Endothelial cell of umbilical vein (primary cell): ENCODE measurements at regions not wholly inside any gene's neighbourhood (a gene's known extent, or its start where the extent isn't known, plus 50 kb on each side); places are given as distances from the start of the nearest gene placed in this dataset.
"Not testable (repeated sequence)": the region's sequence is repeated elsewhere in the genome, so short reads cannot be mapped to it uniquely, and the experiment has no call there.

Source experiments
- BruUV-seq: library from RNA; stranded (reverse); fragments of 400-500 nt; replicated peaks from 2 replicates; lab custom pipeline; 2021; lab: Mats Ljungman, UMichigan
- CTCF ChIA-PET: fragments of 300-600, 350-600 bp; sonication (Branson Sonifier 250); formaldehyde crosslinking; loops from one replicate; lab custom pipeline; 2021; ENCODE audit warnings: antibody characterized with exemption, inconsistent platforms; lab: Charles Lee
- POLR2A ChIA-PET: fragments of 300-600, 350-600 bp; sonication (Branson Sonifier 250); formaldehyde crosslinking; loops from one replicate; lab custom pipeline; 2021; ENCODE audit warnings: antibody characterized with exemption, inconsistent platforms; lab: Charles Lee
- DNase-seq: peaks from one replicate; pipeline ENCODE4 v3.0.0-alpha.2; 2011; ENCODE audit warnings: low read depth, low spot score
- FAIRE-seq: peaks from 2 replicates; lab custom pipeline; 2011; peaks lifted over from hg19 to GRCh38; lab: Jason Lieb, UNC
- H2AFZ ChIP-seq: 2 replicates; pipeline ENCODE4 v1.6.0; 2012; ENCODE audit warnings: low read depth, low read length, control low read depth, inconsistent platforms
- H3K27ac ChIP-seq: 2 replicates; pipeline ENCODE4 v1.5.1; 2011; ENCODE audit warnings: low read depth, mild to moderate bottlenecking, control low read depth, low read length, moderate library complexity; ENCODE audit not compliant: insufficient read depth
- H3K27me3 ChIP-seq, 2 experiments: 2 replicates each; pipeline versions ENCODE4 v1.6.0 to v1.6.1; 2011; ENCODE audit warnings: low read length in 2 of 2, mixed read lengths in 1 of 2; ENCODE audit not compliant: control insufficient read depth in 2 of 2, insufficient read depth in 2 of 2
- H3K36me3 ChIP-seq, 2 experiments: 2 replicates in 1 of 2; 3 replicates in 1 of 2; pipeline ENCODE4 v1.5.1; 2011; ENCODE audit warnings: low read length in 2 of 2, mild to moderate bottlenecking in 1 of 2, moderate library complexity in 1 of 2; ENCODE audit not compliant: control insufficient read depth in 2 of 2, insufficient read depth in 2 of 2; ENCODE audit errors: extremely low read depth in 1 of 2
- H3K4me1 ChIP-seq: 3 replicates; pipeline ENCODE4 v1.5.1; 2011; ENCODE audit warnings: mild to moderate bottlenecking, low read length; ENCODE audit not compliant: control insufficient read depth, insufficient read depth; ENCODE audit errors: extremely low read depth
- H3K4me2 ChIP-seq: 2 replicates; pipeline ENCODE4 v1.6.1; 2011; ENCODE audit warnings: low read length, control low read depth, mixed read lengths; ENCODE audit not compliant: insufficient read depth
- H3K4me3 ChIP-seq, 3 experiments: fragments of 200-600 bp in 1 of 3; sonication (generic), shearing (Covaris generic) in 1 of 3; replicated peaks in 1 of 3; 2 replicates each; pipeline ENCODE4 v1.5.1; 2011 to 2016; ENCODE audit warnings: control low read depth in 3 of 3, low read length in 3 of 3, mild to moderate bottlenecking in 2 of 3, inconsistent platforms in 1 of 3, low read depth in 1 of 3, moderate library complexity in 1 of 3; ENCODE audit not compliant: insufficient read depth in 1 of 3
- H3K79me2 ChIP-seq: 2 replicates; pipeline ENCODE4 v1.6.0; 2012; ENCODE audit warnings: low read length, inconsistent platforms; ENCODE audit not compliant: control insufficient read depth, insufficient read depth
- H3K9ac ChIP-seq: replicated peaks from 2 replicates; pipeline ENCODE3; 2011; ENCODE audit warnings: low read length, control low read depth; ENCODE audit not compliant: insufficient read depth; ENCODE audit errors: extremely low read depth
- H3K9me1 ChIP-seq: replicated peaks from 3 replicates; pipeline ENCODE4 v1.6.0; 2011; ENCODE audit warnings: mild to moderate bottlenecking, low read length; ENCODE audit not compliant: control insufficient read depth, insufficient read depth; ENCODE audit errors: extremely low read depth
- H3K9me3 ChIP-seq: replicated peaks from 2 replicates; pipeline ENCODE4 v1.5.1; 2012; ENCODE audit warnings: low read length, inconsistent platforms; ENCODE audit not compliant: control insufficient read depth, insufficient read depth
- H4K20me1 ChIP-seq: replicated peaks from 2 replicates; pipeline ENCODE3; 2011; ENCODE audit warnings: mild to moderate bottlenecking, low read length; ENCODE audit not compliant: control insufficient read depth, insufficient read depth; ENCODE audit errors: extremely low read depth
- EZH2 ChIP-seq: IDR thresholded peaks from 2 replicates; pipeline ENCODE4 v1.6.1; 2012; ENCODE audit warnings: borderline replicate concordance, low read depth, mild to moderate bottlenecking, moderate library complexity, low read length, inconsistent platforms; ENCODE audit not compliant: severe bottlenecking
- FOS ChIP-seq: IDR thresholded peaks from 2 replicates; pipeline ENCODE4 v1.6.1; 2011; ENCODE audit warnings: mild to moderate bottlenecking, low read length, moderate library complexity, borderline replicate concordance; ENCODE audit not compliant: insufficient read depth
- GATA2 ChIP-seq: IDR thresholded peaks from 2 replicates; pipeline ENCODE4 v1.7.0; 2011; ENCODE audit warnings: low read depth, mild to moderate bottlenecking, moderate library complexity, mixed read lengths, low read length; ENCODE audit not compliant: insufficient read length, insufficient read depth
- JUN ChIP-seq: IDR thresholded peaks from 2 replicates; pipeline ENCODE4 v1.6.1; 2011; ENCODE audit warnings: borderline replicate concordance, low read depth; ENCODE audit not compliant: insufficient read length, insufficient read depth
- MYC ChIP-seq: IDR thresholded peaks from one replicate; pipeline ENCODE4 v1.6.1; 2011; ENCODE audit warnings: mild to moderate bottlenecking, low read depth, low read length
- POLR2A ChIP-seq: IDR thresholded peaks from 2 replicates; pipeline ENCODE4 v1.6.1; 2012; ENCODE audit warnings: low read depth, mild to moderate bottlenecking, control low read depth, low read length
- POLR2AphosphoS5 ChIP-seq: IDR thresholded peaks from 2 replicates; pipeline ENCODE4 v1.6.1; 2012; ENCODE audit warnings: low read depth, mild to moderate bottlenecking, control low read depth, low read length, moderate library complexity; ENCODE audit not compliant: insufficient read depth
- dilution Hi-C: fragments of 300-500 bp; cut with MboI; formaldehyde crosslinking; loops from one replicate; pipeline ENCODE4 v1.15.0; 2019; ENCODE audit warnings: low sequenced_read_pairs; ENCODE audit not compliant: extremely low pct_ligation_motif_present
- intact Hi-C: fragments of 100-400 bp; cut with micrococcal nuclease; formaldehyde crosslinking; loops from one replicate; pipeline ENCODE4 v1.10.0; 2022
- TF ChIP-seq, protein P1 (sequence below), 2 donors: IDR thresholded peaks; 1 replicate in 1 of 2; 2 replicates in 1 of 2; pipeline ENCODE4 v1.5.1; 2011; ENCODE audit warnings: low read length in 2 of 2, mild to moderate bottlenecking in 2 of 2, moderate library complexity in 2 of 2, control low read depth in 1 of 2, inconsistent platforms in 1 of 2, low read depth in 1 of 2; ENCODE audit not compliant: insufficient read depth in 1 of 2; ENCODE audit errors: extremely low read depth in 1 of 2
- TF ChIP-seq, protein P2 (sequence below): IDR thresholded peaks from 2 replicates; pipeline ENCODE4 v1.6.1; 2011; ENCODE audit not compliant: insufficient read depth, insufficient read length

DNA sequence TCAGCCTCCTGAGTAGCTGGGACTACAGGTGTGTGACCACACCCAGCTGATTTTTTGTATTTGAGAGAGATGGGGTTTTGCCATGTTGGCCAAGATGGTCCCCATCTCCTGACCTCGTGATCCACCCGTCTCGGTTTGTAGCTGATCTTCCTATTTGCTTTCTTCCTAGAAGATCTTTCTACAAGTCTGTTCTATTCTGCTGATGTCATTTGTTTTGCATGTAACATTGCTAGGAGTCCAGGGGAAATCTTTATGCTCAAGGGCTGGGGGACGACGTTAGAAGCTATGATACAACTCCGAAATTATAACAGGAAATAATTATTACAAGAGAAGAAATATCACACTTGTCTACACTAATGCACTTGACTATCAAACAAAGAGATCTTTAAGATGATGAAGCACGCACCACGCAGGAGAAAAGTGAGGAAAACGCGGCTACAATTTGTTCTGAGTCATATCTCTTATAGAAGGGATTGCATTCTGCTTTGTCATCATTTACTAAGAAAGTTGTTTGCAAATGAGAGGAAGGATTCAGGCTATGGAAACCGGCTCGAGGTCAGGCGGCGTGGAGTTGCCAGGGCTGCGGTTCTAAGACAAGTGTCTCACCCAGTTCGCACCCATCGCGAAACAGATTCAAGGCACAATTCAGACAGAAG lies 103.0 kb upstream of the CARD11 start:
- dilution Hi-C loops: no loop called here
- H3K9me1 ChIP-seq: no peaks in the 10 kb centered on the region
- ChIA-PET CTCF (no interaction called here), POLR2A (no interaction called here)
- no peaks in the 10 kb centered on the region for H3K4me1 ChIP-seq
- H3K79me2 ChIP-seq: no peaks in the 10 kb centered on the region
- H3K9me3 ChIP-seq: no peaks in the 10 kb centered on the region
- no peaks in the 10 kb centered on the region for H3K36me3 ChIP-seq
- H3K9ac ChIP-seq: no peak overlapping the region
- FAIRE-seq: no peak
- H3K4me2 ChIP-seq: no peak overlapping the region
- peaks cover 0 to 2% of the 10 kb centered on the region in 2 experiments for H3K27me3 ChIP-seq
- no TSS peak for BruUV-seq
- no peak overlapping the region for H3K27ac ChIP-seq
- H3K4me3 ChIP-seq: no peak overlapping the region
- no peak for DNase-seq
- H2AFZ ChIP-seq: no peak overlapping the region
- H4K20me1 ChIP-seq: no peaks in the 10 kb centered on the region
- intact Hi-C loops: no loop called here
- TF ChIP-seq POLR2A (no peak), MYC (no peak), JUN (no peak), EZH2 (no peak), FOS (no peak), GATA2 (no peak), POLR2AphosphoS5 (no peak)
- TF ChIP-seq, protein P1, sequence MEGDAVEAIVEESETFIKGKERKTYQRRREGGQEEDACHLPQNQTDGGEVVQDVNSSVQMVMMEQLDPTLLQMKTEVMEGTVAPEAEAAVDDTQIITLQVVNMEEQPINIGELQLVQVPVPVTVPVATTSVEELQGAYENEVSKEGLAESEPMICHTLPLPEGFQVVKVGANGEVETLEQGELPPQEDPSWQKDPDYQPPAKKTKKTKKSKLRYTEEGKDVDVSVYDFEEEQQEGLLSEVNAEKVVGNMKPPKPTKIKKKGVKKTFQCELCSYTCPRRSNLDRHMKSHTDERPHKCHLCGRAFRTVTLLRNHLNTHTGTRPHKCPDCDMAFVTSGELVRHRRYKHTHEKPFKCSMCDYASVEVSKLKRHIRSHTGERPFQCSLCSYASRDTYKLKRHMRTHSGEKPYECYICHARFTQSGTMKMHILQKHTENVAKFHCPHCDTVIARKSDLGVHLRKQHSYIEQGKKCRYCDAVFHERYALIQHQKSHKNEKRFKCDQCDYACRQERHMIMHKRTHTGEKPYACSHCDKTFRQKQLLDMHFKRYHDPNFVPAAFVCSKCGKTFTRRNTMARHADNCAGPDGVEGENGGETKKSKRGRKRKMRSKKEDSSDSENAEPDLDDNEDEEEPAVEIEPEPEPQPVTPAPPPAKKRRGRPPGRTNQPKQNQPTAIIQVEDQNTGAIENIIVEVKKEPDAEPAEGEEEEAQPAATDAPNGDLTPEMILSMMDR (IDR thresholded peaks at IDR 0.05; ENCODE audit: extremely low read depth in 1 of 2, insufficient read depth in 1 of 2, low read depth in 1 of 2, low read length in 2 of 2): no peak
- TF ChIP-seq, protein P2, sequence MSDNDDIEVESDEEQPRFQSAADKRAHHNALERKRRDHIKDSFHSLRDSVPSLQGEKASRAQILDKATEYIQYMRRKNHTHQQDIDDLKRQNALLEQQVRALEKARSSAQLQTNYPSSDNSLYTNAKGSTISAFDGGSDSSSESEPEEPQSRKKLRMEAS: no peak

DNA sequence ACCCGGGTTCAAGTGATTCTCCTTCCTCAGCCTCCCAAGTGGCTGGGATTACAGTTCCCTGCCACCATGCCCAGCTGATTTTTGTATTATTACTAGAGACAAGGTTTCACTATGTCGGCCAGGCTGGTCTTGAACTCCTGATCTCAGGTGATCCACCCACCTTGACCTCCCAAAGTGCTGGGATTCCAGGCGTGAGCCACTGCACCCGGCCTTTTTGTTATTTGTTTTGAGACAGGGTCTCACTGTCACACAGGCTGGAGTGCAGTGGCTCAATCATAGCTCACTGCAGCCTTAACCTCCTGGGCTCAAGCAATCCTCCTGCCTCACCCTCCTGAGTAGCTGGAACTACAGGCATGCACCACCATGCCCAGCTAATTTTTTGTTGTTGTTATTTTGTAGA lies 104.8 kb upstream of the CARD11 start:
- BruUV-seq, H3K4me2 ChIP-seq, POLR2A ChIA-PET, H3K79me2 ChIP-seq, DNase-seq, H3K9me3 ChIP-seq, H3K27me3 ChIP-seq, H2AFZ ChIP-seq, intact Hi-C loops, H3K36me3 ChIP-seq, H3K27ac ChIP-seq, dilution Hi-C loops, H3K9ac ChIP-seq, FAIRE-seq, H3K9me1 ChIP-seq, H4K20me1 ChIP-seq, H3K4me1 ChIP-seq, H3K4me3 ChIP-seq, CTCF ChIA-PET: not testable (repeated sequence)
